Uterus (tissue), 2 donors: ENCODE measurements at regions not wholly inside any gene's neighbourhood (a gene's known extent, or its start where the extent isn't known, plus 50 kb on each side); places are given as distances from the start of the nearest gene placed in this dataset.

Experiments
- POLR2A ChIP-seq, 2 donors: fragments of 450-650 bp; IDR thresholded peaks; one replicate each; pipeline ENCODE4 v1.6.1; 2016; ENCODE audit warnings: antibody characterized with exemption in 2 of 2, mild to moderate bottlenecking in 1 of 2, moderate library complexity in 1 of 2
- TF ChIP-seq, protein P1 (sequence below), 4 experiments: fragments of 200-600 bp in 2 of 4; fragments of 450-650 bp in 2 of 4; sonication (generic) in 2 of 4; IDR thresholded peaks; one replicate each; pipeline ENCODE4 v1.5.1; 2016 to 2019; ENCODE audit warnings: antibody characterized with exemption in 4 of 4, mild to moderate bottlenecking in 2 of 4, moderate library complexity in 1 of 4

DNA sequence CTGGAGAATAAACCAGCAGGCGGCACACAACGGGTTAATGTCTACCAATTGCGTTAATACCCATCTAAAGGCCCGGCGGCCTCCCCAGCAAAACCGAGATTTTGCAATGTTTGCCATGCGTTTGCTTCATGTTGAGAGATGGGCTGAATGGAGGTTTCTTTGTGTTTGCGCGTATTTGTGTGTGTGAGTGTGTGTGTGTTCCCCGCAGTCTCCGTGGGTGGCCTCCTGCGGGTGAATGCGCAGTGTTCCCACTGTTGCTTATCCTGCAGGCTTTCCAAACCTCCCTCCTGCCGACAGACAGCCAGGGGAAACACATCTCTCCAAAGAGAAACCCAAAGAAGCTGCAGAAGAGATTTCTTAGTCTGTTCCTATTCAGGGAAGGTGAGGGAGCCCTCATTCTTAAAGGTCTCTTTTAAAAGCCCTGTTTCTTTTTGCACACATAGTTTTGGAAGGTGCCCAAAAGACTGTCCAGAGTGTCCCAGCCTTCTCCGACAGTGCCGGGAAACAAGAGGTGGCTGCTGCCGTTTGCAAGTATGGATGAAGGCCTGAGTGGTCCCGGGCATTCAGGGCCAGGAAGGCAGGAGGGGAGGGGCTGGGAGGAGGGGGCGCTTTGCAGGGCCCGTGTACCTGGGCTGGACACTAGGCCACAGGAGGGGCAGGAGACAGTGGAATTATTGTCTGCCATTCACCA, 103.8 kb upstream of the ERCC6L2 start:
- TF ChIP-seq, protein P1, sequence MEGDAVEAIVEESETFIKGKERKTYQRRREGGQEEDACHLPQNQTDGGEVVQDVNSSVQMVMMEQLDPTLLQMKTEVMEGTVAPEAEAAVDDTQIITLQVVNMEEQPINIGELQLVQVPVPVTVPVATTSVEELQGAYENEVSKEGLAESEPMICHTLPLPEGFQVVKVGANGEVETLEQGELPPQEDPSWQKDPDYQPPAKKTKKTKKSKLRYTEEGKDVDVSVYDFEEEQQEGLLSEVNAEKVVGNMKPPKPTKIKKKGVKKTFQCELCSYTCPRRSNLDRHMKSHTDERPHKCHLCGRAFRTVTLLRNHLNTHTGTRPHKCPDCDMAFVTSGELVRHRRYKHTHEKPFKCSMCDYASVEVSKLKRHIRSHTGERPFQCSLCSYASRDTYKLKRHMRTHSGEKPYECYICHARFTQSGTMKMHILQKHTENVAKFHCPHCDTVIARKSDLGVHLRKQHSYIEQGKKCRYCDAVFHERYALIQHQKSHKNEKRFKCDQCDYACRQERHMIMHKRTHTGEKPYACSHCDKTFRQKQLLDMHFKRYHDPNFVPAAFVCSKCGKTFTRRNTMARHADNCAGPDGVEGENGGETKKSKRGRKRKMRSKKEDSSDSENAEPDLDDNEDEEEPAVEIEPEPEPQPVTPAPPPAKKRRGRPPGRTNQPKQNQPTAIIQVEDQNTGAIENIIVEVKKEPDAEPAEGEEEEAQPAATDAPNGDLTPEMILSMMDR (IDR thresholded peaks at IDR 0.05) = no peak
- no peak for TF ChIP-seq POLR2A (IDR thresholded peaks at IDR 0.05)
